Posterior vena cava (tissue), 2 donors: ENCODE measurements at regions not wholly inside any gene's neighbourhood (a gene's known extent, or its start where the extent isn't known, plus 50 kb on each side); places are given as distances from the start of the nearest gene placed in this dataset.

Experiments used
- DNase-seq: peaks from one replicate; pipeline ENCODE4 v3.0.0-alpha.2; 2020; ENCODE audit warnings: low spot score
- intact Hi-C, 2 donors: fragments of 100-400 bp; cut with DNase I; formaldehyde crosslinking; loops; one replicate each; pipeline versions ENCODE4 v1.14.1 to v1.14.2; 2022 to 2023
- microRNA-seq, 2 donors: library from miRNA; unstranded; fragments of <30 nt; microRNA quantifications; one replicate each; pipeline ENCODE4 v1.2.0, GENCODE V29; 2020 to 2021; ENCODE audit warnings: borderline microRNAs expressed in 2 of 2
- donor health status: DM: yes; HTN: yes; CAD: no.
- donor health status: DM: yes; HTN: yes; CAD: no.

- intact Hi-C loops, result no loop called here
- DNase-seq, result no peak
Measured at GRCh38 chr11:11672789-11673188, 51.0 kb upstream of the GALNT18 start.

DNA sequence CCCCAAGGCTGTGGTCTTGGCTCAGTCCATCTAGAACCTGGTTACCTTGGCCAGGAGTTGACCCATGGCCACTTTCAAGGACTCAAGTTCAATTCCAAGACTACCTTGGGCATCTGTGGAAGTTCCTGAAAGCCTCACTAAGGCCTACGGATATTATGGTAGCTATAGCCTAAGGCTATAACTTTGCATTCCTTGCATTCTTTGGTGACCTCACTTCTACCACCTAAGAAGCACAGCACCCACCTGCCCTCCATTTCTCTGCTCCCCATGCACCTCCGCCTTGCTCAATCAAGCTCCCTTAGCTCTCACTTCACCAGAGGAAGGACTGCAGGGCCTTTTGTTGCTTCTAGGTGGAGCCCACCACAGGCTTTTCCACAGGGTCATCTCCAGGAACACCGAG, 50.3 kb upstream of the GALNT18 start:
- no peak for DNase-seq
- intact Hi-C loops, result no loop called here

Small RNA genes in the stretch of these regions (microRNA-seq; reads per million reads assigned to microRNA genes)
- 0 reads per million in 2 donors for gene MIR8070
